NCI-H226 (cell line): ENCODE measurements at regions not wholly inside any gene's neighbourhood (a gene's known extent, or its start where the extent isn't known, plus 50 kb on each side); places are given as distances from the start of the nearest gene placed in this dataset.
"Not testable (repeated sequence)": the region's sequence is repeated elsewhere in the genome, so short reads cannot be mapped to it uniquely, and the experiment has no call there.

Experiments
- DNase-seq: peaks from one replicate; pipeline ENCODE4 v3.0.0-alpha.2; 2015

- DNase-seq: not testable (repeated sequence)
Observed at GRCh38 chr6:71360556-71361335, 72.1 kb downstream of the OGFRL1 start.

GRCh38 chr6:71364889-71365542 is 76.4 kb downstream of the OGFRL1 start:
- no peak for DNase-seq

GRCh38 chr6:71367756-71368155 is 79.1 kb downstream of the OGFRL1 start:
- no peak for DNase-seq

DNA sequence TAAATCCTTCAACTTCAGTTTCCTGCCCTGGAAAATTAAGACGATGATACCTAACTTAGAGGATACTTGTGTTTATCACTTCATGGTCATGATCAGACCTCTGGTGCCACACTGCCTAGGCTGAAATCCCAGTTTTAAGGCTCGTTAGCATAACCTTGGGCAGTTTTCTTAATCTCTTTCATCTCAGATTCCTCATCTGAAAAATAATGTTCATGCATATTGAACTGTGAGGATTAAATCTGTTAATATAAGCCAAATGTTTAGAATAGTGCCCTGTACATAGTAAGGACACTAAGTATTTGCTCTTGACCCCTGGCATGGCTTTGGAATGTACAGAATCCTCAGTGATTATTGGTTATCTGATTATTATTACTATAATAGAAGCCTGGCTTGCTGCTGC is 79.7 kb downstream of the OGFRL1 start:
- no peak for DNase-seq

GRCh38 chr6:71371559-71371958 is 82.9 kb downstream of the OGFRL1 start:
- no peak for DNase-seq

GRCh38 chr6:71373943-71374342 is 85.3 kb downstream of the OGFRL1 start:
- DNase-seq: no peak

- DNase-seq: no peak
Observed at GRCh38 chr6:71375676-71376075, 87.1 kb downstream of the OGFRL1 start.

GRCh38 chr6:71376830-71377229 is 88.2 kb downstream of the OGFRL1 start:
- DNase-seq: no peak

GRCh38 chr6:71383476-71383875 is 94.9 kb downstream of the OGFRL1 start:
- no peak for DNase-seq

- no peak for DNase-seq
Observed at GRCh38 chr6:71383901-71384489, 95.4 kb downstream of the OGFRL1 start.

GRCh38 chr6:71385111-71385822 is 96.7 kb downstream of the OGFRL1 start:
- no peak for DNase-seq

DNA sequence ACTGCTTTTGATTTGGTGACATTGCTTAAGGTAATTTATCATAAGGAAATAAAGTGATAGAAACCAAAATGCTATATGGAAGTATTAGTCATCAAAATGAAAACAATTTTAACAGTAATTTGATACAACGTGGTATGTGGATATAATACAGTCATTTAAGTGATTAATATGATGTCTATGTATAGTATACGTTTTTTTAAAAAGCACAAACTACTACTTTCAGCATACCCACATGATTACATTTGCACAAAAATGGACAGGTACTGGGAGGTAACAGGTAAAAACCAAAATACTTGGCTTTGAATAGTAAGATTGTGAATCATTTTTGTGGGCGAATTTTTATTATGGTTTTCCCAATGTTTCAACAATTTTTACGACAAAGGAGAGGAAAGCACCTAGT is 97.6 kb downstream of the OGFRL1 start:
- no peak for DNase-seq

DNA sequence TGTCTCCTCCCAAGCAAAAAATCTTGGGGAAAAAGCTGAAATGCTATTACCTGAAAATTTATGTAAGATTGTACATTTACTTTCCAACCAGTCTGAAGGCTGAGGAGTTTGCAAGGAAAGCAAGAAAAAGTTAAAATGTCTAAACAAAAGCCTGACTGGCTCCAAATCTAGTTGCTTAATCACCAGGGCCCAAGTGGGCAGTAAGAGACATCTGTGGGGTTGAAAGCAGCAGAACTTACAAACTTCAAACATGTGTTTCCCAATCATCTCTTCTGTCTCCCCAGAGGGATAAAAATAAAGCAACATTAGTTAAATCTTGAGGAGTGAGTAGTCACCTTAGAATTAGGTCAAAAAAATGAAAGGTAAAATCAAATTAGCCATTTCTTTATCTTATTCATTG is 98.6 kb downstream of the OGFRL1 start:
- DNase-seq: no peak

- DNase-seq: no peak
Observed at GRCh38 chr6:71388068-71388744, 99.6 kb downstream of the OGFRL1 start.

DNA sequence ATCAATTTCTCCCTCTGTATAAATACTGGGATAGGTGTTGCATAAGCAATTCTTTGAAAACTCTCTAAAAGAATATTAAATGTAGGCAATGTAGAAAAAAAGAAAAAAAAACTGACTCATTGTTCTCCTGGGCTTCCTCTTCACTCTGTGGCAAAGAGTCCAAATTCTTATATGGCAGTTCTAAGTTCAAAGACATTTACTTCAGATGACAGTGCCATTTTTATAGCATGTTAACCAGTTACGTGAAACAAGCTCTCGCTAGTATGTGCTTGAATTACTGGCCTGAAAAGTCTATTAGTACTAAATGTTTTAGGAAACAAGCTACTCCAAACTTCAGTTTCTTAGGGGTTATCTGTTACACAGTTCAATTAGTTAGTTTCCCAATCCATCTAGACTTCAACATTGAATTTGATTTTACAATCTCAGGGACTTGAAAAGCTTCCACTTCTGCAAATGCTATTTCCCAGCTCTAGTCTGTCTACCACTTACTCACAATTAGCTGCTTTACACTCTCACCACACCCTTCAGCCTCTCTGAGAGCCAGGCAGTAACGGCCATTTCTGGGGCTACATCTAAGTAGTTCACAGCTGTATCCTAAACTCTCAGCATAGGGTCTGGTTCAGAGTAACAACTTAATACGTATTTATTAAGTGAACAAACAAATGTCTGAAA is 100.4 kb downstream of the OGFRL1 start:
- no peak for DNase-seq

DNA sequence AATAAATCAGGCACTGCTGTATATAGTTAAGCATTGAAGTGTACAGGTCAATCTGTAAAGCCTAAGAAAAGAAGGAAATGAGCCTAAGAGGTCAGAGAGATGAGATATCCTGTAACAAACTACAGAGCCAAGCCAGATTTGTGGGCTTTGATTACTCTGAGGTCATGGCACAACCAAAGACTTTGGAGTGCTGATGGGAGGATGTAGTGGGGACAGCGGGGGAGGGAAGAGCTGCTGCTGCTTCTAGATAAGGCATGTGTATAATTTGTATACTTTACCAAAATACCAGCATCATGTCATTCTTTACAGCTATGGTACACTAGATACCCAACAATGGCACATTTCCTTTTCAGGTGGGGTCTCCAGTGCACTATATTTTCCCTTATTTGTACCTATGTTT is 102.5 kb downstream of the OGFRL1 start:
- no peak for DNase-seq

DNA sequence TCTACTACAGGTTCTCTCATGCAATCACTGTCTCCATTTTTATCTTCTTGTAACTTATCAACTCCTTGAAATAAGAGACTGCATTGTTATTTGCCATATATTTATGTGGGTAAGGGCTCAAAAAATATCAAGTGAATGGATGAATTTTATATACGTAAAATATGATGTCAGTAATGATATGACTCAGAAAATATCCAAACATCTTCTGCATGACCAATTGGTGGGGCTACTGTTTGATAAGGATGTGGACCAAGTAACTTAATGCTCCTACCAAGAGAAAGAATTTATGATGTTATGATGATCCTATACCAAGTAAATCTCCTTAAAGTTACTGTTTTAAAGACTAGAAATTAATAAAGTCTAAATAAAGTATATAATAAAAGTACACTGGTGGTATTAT is 103.7 kb downstream of the OGFRL1 start:
- peak; percentile 47 for DNase-seq

- DNase-seq: peak; percentile 79
Observed at GRCh38 chr6:71393471-71393870, 104.9 kb downstream of the OGFRL1 start.

- DNase-seq: peak; percentile 62
Observed at GRCh38 chr6:71393981-71394432, 105.4 kb downstream of the OGFRL1 start.

DNA sequence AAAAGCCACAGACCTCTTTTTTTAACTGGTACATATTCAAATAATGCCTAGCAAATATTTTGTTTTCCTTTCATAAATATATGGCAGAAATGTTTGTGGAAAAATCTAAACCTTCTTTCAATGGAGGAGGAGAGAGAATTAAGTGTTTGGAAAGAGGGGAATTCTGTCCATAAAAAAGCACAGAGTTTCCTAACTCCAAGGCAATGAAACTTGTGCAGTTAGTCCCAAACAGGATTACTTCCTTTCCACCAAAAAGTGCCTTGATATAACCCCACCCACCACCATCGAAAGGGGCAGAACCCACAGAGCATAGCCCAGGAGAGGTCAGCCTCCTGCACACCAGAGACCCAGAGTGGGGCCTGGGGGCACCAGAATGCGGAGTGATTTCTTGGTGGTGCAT is 106.3 kb downstream of the OGFRL1 start:
- no peak for DNase-seq

DNA sequence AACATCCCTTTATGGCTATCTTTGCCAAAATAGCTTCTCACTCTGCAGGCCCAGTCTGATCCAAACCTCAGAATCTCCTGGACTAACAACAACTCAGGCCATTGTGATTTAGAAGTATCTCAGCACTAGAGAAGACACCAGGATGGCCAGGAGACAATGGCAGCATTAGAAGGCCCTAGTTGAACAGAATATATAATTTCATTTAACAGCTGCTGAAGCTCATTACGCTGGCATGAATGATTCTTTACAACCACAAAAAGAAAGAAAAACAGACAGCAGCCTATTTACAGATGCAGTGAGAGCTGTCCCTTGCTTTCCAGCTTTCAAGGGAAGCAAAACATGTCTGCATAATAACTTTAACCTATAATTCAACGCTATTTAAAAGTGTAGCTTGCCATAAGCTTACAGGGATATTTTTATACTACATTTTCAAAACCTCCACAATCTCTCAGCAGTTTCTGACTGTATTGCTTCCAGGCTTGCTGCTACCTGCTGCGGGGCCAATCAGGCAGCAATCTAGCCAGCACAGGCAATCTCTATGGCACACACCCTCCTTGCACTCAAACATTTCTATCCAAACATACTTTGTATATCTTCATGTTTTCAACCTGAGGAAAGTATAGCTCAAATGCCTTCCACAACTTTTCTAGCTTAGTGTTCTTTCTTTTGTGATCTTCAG is 107.3 kb downstream of the OGFRL1 start:
- no peak for DNase-seq

DNA sequence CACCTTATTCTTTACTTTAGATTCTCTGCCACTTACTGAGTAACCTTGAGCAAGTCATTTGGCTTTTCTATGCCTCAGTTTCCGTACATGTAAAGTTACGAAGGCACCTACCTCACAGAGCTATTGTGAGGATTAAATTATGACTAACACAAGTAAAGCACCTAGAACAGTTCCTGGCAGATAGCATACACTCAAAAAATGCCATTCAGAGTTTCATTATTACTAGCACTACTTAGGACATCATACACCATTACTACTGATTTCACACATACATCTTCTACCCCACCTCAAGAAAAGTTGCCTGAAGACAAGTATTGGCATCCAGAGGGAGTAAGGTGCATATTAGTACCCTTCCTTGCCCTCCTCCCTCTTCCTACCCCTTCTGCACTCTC is 107.8 kb downstream of the OGFRL1 start:
- no peak for DNase-seq
